NB4 (cell line): ENCODE measurements at regions not wholly inside any gene's neighbourhood (a gene's known extent, or its start where the extent isn't known, plus 50 kb on each side); places are given as distances from the start of the nearest gene placed in this dataset.

Source experiments
- CTCF ChIP-seq: IDR thresholded peaks from one replicate; pipeline ENCODE4 v1.5.1; 2012; ENCODE audit warnings: low read depth, low read length
- MAX ChIP-seq: IDR thresholded peaks from 2 replicates; pipeline ENCODE4 v1.6.1; 2011; ENCODE audit warnings: low read depth, low read length
- POLR2A ChIP-seq: IDR thresholded peaks from 2 replicates; pipeline ENCODE4 v1.6.1; 2011; ENCODE audit warnings: mild to moderate bottlenecking; ENCODE audit not compliant: insufficient read length; ENCODE audit errors: extremely low read depth

- TF ChIP-seq CTCF = no peak
- no peak for TF ChIP-seq POLR2A
- TF ChIP-seq MAX = no peak
Observed at GRCh38 chrX:139204898-139205667, 325.5 kb upstream of the F9 start.
